ENCODE measurements at regions not wholly inside any gene's neighbourhood (a gene's known extent, or its start where the extent isn't known, plus 50 kb on each side); places are given as distances from the start of the nearest gene placed in this dataset.

- no peak for TF ChIP-seq POLR2A (IDR thresholded peaks at IDR 0.05; ENCODE audit: extremely low read depth, insufficient read length)
- no peak for TF ChIP-seq MYC (IDR thresholded peaks at IDR 0.05; ENCODE audit: low read depth, low read length)
- TF ChIP-seq, protein P1, sequence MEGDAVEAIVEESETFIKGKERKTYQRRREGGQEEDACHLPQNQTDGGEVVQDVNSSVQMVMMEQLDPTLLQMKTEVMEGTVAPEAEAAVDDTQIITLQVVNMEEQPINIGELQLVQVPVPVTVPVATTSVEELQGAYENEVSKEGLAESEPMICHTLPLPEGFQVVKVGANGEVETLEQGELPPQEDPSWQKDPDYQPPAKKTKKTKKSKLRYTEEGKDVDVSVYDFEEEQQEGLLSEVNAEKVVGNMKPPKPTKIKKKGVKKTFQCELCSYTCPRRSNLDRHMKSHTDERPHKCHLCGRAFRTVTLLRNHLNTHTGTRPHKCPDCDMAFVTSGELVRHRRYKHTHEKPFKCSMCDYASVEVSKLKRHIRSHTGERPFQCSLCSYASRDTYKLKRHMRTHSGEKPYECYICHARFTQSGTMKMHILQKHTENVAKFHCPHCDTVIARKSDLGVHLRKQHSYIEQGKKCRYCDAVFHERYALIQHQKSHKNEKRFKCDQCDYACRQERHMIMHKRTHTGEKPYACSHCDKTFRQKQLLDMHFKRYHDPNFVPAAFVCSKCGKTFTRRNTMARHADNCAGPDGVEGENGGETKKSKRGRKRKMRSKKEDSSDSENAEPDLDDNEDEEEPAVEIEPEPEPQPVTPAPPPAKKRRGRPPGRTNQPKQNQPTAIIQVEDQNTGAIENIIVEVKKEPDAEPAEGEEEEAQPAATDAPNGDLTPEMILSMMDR (IDR thresholded peaks at IDR 0.05; ENCODE audit: low read depth, low read length) = no peak
- TF ChIP-seq MAX (IDR thresholded peaks at IDR 0.05; ENCODE audit: low read depth, low read length) = no peak
- DNase-seq (ENCODE audit: low read depth) = no peak
- H3K4me3 ChIP-seq (ENCODE audit: low read depth, low read length) = no peak overlapping the region
Measured at GRCh38 chr22:49203859-49204598, 623.6 kb downstream of the BRD1 start.

GRCh38 chr22:49203091-49203858 is 624.4 kb downstream of the BRD1 start:
- H3K4me3 ChIP-seq (ENCODE audit: low read depth, low read length) = no peak overlapping the region
- TF ChIP-seq, protein P1 (IDR thresholded peaks at IDR 0.05; ENCODE audit: low read depth, low read length) = no peak
- TF ChIP-seq MYC (IDR thresholded peaks at IDR 0.05; ENCODE audit: low read depth, low read length) (no peak), MAX (IDR thresholded peaks at IDR 0.05; ENCODE audit: low read depth, low read length) (no peak), POLR2A (IDR thresholded peaks at IDR 0.05; ENCODE audit: extremely low read depth, insufficient read length) (no peak)
- no peak for DNase-seq (ENCODE audit: low read depth)

DNA sequence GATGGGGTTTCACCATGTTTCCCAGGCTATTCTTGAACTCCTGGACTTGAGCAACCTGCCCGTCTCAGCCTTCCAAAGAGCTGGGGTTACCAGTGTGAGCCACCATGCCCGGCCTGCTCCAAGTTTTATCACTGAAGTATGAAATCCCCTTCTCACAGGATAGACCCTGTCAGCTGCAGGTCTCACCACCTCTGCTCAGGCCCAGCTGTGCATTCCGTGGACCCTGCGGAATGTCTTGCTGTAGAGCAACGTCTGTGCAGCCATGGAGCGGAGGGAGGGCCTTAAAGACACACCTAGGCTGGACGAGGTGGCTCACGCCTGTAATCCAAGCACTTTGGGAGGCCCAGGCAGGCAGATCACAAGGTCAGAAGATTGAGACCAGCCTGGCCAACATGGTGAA is 625.4 kb downstream of the BRD1 start:
- no peak for DNase-seq (ENCODE audit: low read depth)
- H3K4me3 ChIP-seq (ENCODE audit: low read depth, low read length) = no peak overlapping the region
- TF ChIP-seq, protein P1 (IDR thresholded peaks at IDR 0.05; ENCODE audit: low read depth, low read length) = no peak
- TF ChIP-seq MYC (IDR thresholded peaks at IDR 0.05; ENCODE audit: low read depth, low read length) = no peak
- TF ChIP-seq POLR2A (IDR thresholded peaks at IDR 0.05; ENCODE audit: extremely low read depth, insufficient read length) = no peak
- TF ChIP-seq MAX (IDR thresholded peaks at IDR 0.05; ENCODE audit: low read depth, low read length) = no peak

DNA sequence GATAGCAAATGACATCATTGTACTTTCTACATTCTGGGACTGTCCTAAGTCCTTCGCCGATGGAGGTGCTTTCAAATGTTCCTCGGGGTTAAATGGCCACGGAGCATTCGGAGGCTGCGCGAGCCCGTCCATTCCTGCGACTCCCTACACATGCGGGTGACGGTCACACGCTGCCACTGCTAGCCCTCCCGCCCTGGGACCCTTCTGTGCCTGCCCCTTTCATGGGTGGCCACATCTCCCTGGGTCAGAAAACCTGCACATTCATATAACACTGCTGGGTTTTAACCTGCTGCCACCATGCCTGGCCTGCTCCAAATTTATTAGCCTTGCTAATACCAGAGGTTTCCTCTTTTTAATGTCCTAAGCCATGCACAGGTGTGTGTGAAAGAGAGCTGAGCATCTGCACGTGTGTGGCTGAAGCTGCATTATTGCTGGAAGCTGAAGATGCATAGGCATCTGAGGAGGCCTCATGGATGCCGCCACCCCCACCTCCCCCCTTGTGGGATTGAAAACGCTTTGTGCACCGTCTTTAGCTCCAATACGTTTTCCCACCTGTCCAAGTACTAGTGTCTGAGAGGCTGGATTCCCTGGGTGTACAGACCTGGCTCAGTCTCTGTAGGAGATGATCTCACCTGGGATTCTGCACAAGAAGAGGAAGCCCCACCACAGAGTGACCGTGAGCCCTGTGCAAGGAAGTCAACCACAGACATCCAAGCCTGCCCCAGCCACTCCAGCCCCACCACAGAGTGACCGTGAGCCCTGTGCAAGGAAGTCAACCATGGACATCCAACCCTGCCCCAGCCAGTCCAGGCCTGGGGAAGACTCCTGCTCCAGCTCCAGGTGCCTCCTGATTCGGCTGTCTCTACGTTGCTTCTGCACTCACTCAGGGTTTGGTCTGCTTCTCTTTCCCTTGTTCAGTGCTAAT is 626.4 kb downstream of the BRD1 start:
- no peak overlapping the region for H3K4me3 ChIP-seq (ENCODE audit: low read depth, low read length)
- TF ChIP-seq MYC (IDR thresholded peaks at IDR 0.05; ENCODE audit: low read depth, low read length) (no peak), MAX (IDR thresholded peaks at IDR 0.05; ENCODE audit: low read depth, low read length) (no peak)
- TF ChIP-seq, protein P1 (IDR thresholded peaks at IDR 0.05; ENCODE audit: low read depth, low read length) = no peak
- no peak for DNase-seq (ENCODE audit: low read depth)

- TF ChIP-seq MAX (IDR thresholded peaks at IDR 0.05; ENCODE audit: low read depth, low read length) (no peak), POLR2A (IDR thresholded peaks at IDR 0.05; ENCODE audit: extremely low read depth, insufficient read length) (no peak), MYC (IDR thresholded peaks at IDR 0.05; ENCODE audit: low read depth, low read length) (no peak)
- TF ChIP-seq, protein P1 (IDR thresholded peaks at IDR 0.05; ENCODE audit: low read depth, low read length) = no peak
- no peak for DNase-seq (ENCODE audit: low read depth)
- no peak overlapping the region for H3K4me3 ChIP-seq (ENCODE audit: low read depth, low read length)
Measured at GRCh38 chr22:49199224-49199623, 628.4 kb downstream of the BRD1 start.

Data from NB4 (cell line).